Inferior parietal cortex (tissue), 1 donor: ENCODE measurements at regions not wholly inside any gene's neighbourhood (a gene's known extent, or its start where the extent isn't known, plus 50 kb on each side); places are given as distances from the start of the nearest gene placed in this dataset.

ENCODE experiments used
- DNase-seq: peaks from one replicate; pipeline ENCODE4 v3.0.0-alpha.2; 2016; ENCODE audit errors: extremely low spot score

DNA sequence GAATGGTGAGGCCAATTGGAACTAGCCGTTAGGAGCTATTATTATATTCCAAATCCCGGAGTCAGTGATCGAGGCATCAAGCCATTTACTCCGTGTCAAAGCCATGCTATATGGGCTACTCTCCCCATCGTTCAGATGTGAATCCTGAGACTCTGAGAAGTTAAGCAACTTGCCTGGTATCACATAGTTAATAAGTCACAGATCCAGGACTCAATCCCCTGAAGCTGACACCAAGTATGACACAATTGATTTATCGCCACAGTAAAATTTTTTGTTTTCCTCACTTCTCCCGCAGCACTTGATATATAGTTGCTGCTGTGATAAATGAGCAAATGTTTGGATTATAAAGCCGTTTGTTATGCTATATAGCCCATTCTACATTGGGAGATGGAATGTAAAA, 50.8 kb upstream of the TSHZ2 start:
- DNase-seq, result no peak

DNA sequence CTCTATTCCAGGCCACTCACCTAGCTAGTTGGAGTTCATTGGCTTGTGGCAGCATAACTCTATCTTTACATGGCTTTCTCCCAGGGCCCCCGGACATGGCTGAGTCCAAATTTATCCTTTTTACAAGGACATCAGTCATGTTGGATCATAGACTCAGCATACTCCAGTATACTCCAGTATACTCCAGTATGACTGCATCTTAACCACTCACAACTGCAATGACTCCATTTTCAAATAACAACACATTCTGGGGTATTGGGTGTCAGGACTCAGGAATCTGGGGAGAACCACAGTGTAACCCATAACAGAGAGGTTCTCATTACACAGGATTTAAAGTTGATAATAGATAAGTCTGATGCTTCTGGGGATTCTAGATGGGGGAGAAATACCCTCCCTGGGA, 53.8 kb upstream of the TSHZ2 start:
- DNase-seq, result no peak

DNA sequence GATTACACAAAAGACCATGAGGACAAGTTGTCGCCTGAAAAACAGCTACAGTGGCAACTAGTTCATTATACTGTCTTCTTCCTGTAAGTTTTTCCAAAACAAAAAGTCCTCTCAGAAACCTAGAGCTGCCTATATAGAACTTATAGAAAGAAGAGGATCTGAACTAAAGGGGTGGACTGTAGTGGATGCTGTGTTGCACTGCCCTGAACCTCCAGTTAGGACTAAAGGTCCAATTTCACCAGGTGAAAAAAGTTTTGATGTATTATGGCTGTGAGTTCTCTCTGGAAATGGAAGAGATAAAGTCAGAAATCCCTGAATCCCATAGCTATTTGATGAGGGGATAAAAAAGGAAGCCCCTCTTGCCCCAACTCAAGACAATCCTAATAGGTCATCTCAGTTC, 56.6 kb upstream of the TSHZ2 start:
- no peak for DNase-seq

GRCh38 chr20:52914870-52915269, 57.3 kb upstream of the TSHZ2 start:
- no peak for DNase-seq

DNA sequence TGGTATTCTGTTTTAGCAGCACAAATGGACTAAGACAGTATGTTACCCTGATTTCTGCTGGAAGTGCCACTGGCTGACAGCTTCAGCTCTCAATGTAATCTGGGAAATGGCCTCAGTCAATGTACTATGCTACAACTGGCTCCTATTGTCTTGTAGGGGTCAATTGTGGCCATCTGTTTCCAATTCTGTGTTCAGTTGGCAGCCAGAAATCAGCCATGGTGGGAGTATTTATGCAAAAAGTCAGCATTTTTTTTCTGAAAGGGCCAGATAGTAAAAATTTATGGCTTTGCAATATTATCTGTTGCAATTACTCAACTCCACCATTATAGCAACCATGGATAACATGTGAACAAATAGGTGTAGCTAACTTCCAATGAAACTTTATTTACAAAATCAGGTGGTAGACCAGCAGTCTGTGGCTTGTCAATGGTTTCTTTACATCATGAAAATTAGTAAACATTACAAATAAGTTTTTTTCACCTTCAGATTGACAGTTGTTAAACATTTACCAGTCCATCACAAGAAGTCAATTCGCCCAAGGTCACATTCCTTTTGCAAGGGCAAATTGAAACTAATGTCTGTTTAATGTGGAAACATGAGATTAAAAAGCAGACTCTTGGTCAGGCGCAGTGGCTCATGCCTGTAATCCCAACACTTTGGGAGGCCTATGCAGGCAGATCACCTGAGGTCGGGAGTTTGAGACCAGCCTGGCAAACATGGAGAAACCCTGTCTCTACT, 58.3 kb upstream of the TSHZ2 start:
- DNase-seq, result no peak

DNA sequence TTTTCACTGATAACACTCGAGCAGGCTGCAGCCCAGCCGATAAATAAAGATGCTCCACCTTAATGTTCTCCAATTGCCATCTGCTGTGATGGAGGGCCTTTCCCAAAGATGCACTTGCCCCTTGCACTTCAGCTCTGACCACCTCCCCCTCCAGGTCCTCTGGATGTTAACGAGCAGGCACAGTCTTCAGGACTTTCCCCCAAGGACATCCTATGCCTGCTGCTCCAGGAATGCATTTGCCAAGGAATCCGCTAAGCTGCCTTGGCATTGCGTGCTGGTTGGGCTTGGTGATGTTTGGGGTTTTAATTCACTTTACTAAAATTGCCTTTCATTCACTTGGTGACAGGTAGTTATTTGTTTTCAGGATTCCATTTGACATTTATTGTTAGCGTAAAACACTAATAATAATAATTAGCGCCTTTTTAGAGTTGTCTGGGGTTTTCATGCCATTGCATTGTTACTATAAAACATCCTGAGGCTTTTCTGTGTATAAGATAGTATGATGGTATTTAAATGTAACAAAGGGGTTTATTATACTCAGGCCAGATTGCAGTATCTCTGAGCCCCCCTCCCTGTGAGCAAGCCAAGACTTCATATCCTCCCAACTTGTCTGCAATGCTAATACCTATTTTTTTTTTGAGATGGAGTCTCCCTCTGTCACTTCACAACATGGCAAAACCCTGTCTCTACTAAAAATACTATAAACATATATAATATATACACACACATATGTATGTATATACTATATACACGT, 66.7 kb upstream of the TSHZ2 start:
- DNase-seq, result no peak

GRCh38 chr20:52904837-52905236, 67.3 kb upstream of the TSHZ2 start:
- DNase-seq, result no peak

DNA sequence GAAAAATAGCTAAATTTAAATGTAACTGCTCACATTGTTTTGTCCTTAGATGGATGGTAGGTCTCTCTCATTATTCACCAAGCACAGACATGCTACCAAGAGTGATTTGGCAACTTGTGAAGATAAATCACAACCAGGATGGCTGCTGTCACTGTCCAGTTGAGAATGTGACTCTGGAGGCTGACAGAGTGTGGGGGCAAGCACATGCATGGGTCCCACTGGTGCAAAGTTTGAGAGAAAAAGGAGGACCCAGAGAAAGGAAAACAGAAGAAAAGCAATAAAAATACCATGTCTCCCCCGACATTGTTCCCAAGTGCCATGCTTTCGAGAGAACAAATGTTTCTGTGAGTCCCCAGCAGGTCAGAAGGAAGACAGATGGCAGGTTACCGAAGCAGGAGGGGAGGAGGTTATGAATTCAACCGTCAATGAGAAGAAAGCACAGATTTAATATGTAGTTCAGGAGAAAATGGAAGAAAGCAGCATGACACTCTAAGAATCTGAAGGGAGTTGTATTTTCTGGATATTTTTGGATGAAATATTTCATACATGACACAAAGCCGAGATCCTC, 73.0 kb upstream of the TSHZ2 start:
- DNase-seq, result no peak

DNA sequence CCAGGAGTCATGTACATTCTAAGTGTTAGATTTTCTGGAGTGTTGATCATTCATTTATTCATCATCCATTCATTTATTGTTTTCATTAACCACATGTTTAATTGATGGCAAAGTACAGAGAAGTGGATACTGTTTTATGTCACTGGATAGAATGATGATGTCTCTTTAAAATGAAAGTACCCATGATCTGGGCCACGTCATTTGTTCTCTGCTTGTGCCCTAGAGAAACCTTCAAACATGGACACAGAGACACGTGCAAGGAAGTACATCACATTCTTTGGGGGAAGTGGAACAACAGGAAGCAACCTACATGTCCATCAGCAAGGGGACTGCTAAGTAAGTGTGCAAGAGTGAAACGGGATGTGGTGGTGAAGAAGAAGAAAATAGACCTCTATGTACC, 75.8 kb upstream of the TSHZ2 start:
- DNase-seq, result no peak

DNA sequence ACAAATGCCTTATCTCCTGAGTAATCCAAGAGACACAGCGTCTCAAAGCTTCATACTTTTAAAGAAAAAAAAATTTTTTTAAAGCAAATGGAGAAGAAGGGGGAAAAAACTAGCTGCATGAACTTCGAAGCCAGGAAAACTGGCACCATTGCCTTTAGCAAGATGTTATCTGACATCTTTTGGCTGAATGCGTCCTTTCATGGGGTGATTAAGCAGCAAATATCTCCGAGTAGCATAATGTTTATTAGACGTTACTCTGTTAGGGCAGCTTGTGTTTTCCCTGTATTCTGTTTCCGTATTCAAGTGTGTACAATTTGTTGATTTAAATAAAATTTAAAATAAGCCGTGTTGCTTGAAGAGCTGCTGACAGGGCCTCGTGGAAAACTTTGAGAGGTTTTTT, 76.5 kb upstream of the TSHZ2 start:
- no peak for DNase-seq

DNA sequence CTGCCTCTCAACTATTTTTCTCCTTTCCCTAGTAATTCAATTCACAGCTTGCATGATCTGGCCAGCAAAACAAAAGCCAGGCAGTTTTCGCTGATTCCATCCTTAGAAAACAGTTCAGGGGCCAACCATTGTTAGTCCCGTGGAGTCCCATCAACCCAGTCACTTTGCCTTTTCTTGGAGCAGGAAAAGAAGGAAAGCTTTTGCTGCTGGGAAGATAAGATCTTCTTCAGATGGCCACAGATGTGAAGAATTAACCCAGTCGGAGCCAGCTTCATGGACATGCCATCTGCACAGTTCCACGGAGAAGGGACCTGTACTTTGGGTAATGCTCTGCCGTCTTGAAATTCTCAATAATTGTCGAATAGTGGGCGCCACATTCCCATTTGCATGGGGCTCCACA, 76.9 kb upstream of the TSHZ2 start:
- DNase-seq, result no peak

DNA sequence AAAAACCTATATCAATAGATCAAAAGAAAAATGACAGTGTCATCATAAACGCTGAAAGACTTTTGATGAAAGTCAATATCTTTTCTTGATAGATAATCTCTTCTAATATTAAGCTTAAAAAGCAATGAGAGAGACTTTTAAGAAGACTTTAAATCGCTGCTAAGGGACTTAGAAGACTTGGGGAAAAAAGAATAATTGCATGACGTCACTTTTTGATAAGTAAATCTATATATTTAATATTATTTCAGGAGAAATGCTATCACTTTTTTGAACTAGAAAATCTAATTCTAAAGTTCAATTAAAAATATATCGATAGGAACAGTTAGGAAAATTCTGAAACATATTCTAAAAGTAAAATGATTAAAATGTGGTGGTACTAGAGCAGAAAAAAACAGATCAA, 78.7 kb upstream of the TSHZ2 start:
- DNase-seq, result no peak

DNA sequence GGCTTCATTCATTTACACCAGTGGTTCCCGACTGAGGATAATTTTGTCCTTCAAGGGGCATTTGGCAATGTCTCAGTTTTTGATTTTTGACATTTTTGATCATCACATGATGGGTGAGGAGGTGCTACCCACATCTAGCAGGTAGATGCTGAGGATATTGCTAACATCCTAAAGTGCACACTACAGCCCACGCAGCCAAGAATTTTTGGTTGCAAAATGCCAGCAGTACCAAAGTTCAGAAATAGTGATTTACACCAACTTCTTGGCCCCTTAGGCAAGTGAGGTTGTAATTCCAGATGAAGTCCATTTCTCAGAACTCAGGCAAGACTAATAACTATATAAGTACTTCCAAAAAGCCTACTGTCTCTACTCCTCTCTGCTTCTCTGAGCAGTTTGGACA, 80.1 kb upstream of the TSHZ2 start:
- no peak for DNase-seq

DNA sequence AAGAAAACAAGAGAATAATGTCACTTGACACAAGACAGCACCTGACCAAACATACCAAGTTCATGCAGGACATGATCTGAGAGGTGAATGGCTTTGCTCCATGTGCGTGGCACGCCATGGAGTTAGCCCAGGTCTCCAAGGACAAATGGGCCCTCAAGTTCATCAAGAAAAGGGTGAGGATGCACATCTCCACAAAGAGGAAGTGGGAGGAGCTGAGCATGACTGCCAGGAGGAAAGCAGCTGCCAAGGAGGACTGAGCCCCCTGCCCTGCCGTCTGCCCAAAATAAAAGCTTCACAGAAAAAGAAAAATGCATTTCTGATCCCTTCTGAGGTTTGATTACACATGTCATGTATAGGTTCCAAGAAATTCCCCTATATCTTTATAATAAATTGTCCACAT, 82.0 kb upstream of the TSHZ2 start:
- DNase-seq, result no peak

- DNase-seq, result no peak
Observed at GRCh38 chr20:52889225-52889624, 82.9 kb upstream of the TSHZ2 start.

GRCh38 chr20:52888096-52888495, 84.1 kb upstream of the TSHZ2 start:
- DNase-seq, result no peak

DNA sequence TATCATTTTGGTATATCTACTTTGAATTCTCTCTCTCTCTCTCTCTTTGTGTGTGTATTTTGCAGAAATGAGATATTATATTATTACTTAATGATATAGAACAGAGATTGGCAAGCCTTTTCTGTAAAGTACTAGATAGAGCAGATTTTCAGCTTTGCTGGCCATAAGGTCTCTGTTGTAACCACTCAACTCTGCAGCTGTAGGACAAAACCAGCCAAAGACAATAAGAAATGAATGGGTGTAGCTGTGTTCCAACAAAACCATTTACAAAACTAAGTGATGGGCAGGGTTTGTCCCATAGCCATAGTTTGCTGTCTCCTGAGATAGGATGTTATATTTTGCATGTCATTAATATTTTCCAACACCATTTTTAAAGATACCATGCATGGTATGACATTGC, 91.2 kb upstream of the TSHZ2 start:
- no peak for DNase-seq

GRCh38 chr20:52880259-52880658, 91.9 kb upstream of the TSHZ2 start:
- no peak for DNase-seq

GRCh38 chr20:52874241-52874640, 97.9 kb upstream of the TSHZ2 start:
- no peak for DNase-seq

DNA sequence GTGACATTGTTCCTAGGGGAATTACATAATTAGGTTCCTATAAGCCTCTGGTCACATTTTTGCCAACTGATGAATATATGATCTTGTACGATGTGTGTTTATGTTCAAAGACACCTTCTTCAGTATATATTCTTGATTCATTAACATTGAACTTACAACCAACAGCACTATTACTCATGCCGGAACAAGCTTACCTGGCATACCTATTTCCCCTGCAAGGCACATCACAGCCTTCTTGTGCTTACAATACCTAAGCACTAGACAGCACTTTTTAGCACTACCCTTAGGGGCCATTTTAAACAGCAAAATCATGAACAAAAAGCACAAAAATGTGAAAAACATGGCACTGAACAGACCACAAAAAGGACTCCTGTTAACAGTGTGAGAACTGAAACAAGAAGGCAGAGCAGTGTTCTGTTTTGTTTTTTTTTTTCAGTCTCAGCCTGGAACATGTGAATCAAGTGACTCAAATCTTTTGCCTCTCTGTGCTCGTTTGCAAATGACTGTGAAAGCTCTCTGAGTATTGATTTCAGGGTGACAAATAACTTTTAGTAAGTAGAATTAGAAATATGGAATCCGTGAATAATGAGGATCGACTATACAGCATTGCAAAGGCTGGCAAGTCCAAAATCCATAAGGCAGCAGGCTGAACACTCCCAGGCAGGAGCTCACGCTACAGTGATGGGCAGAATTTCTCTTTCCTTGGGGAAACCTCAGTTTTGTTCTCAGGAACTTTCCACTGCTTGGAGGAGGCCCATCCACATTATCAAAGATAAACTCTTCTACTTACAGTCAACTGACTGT, 102.3 kb upstream of the TSHZ2 start:
- DNase-seq, result no peak

- no peak for DNase-seq
Observed at GRCh38 chr20:52869276-52869675, 102.9 kb upstream of the TSHZ2 start.

GRCh38 chr20:52867305-52867704, 104.9 kb upstream of the TSHZ2 start:
- no peak for DNase-seq
